HCT116 (cell line): ENCODE measurements at regions not wholly inside any gene's neighbourhood (a gene's known extent, or its start where the extent isn't known, plus 50 kb on each side); places are given as distances from the start of the nearest gene placed in this dataset.

Experiments used
- ATAC-seq: fragments of 200-7000 bp; cut with Tn5 transposase; 2 replicates; pipeline ENCODE4 v1.9.1; 2020; ENCODE audit warnings: mild to moderate bottlenecking, moderate library complexity
- BruUV-seq: library from RNA; stranded (reverse); fragments of 400-500 nt; replicated peaks from 2 replicates; lab custom pipeline; 2021; lab: Mats Ljungman, UMichigan
- CTCF ChIA-PET: fragments of 300-600 bp; sonication (Branson Sonifier 250); formaldehyde crosslinking; loops from one replicate; lab custom pipeline; 2021; ENCODE audit warnings: antibody characterized with exemption; lab: Charles Lee
- POLR2A ChIA-PET: fragments of 300-600, 350-600 bp; sonication (Branson Sonifier 250); formaldehyde crosslinking; loops from one replicate; lab custom pipeline; 2021; ENCODE audit warnings: antibody characterized with exemption; lab: Charles Lee
- RAD21 ChIA-PET, 2 experiments: fragments of 300-600 bp; sonication (Branson Sonifier 250); formaldehyde crosslinking; loops; one replicate each; lab custom pipeline; 2023; ENCODE audit warnings: low total read pairs in 2 of 2; ENCODE audit not compliant: uncharacterized antibody in 2 of 2, unreplicated experiment in 2 of 2, low non-redundant PET in 1 of 2; lab: Charles Lee
- DNase-seq: peaks from one replicate; pipeline ENCODE4 v3.0.0-alpha.2; 2010; ENCODE audit warnings: low read depth, low spot score
- H2AFZ ChIP-seq: fragments of 200-600 bp; shearing (Covaris generic), sonication (generic); 2 replicates; pipeline ENCODE4 v1.6.1; 2017; ENCODE audit warnings: low read depth, mixed run types, mixed read lengths, antibody characterized with exemption, low read length; ENCODE audit not compliant: poor library complexity, severe bottlenecking
- H3K27ac ChIP-seq: 2 replicates; pipeline ENCODE4 v1.5.1; 2012; ENCODE audit warnings: low read depth, low read length
- H3K27me3 ChIP-seq: fragments of 200-600 bp; sonication (generic); 2 replicates; pipeline ENCODE4 v1.6.1; 2016; ENCODE audit warnings: mixed run types, low read length, mixed read lengths; ENCODE audit not compliant: insufficient read depth
- H3K36me3 ChIP-seq, 2 experiments: fragments of 200-500 bp in 1 of 2; fragments of 200-600 bp in 1 of 2; sonication (Bioruptor generic) in 1 of 2; sonication (generic) in 1 of 2; 2 replicates each; pipeline versions ENCODE4 v1.5.1 to v1.6.1; 2014 to 2016; ENCODE audit warnings: low read length in 2 of 2, inconsistent platforms in 1 of 2, mixed read lengths in 1 of 2, mixed run types in 1 of 2; ENCODE audit not compliant: insufficient read depth in 2 of 2, control insufficient read depth in 1 of 2
- H3K4me1 ChIP-seq, 2 experiments: fragments of 200-600 bp in 1 of 2; sonication (generic) in 1 of 2; 2 replicates each; pipeline versions ENCODE4 v1.5.1 to v1.6.1; 2012 to 2017; ENCODE audit warnings: low read length in 2 of 2, inconsistent platforms in 1 of 2, mild to moderate bottlenecking in 1 of 2, mixed read lengths in 1 of 2, mixed run types in 1 of 2, moderate library complexity in 1 of 2; ENCODE audit not compliant: insufficient read depth in 2 of 2, control insufficient read depth in 1 of 2
- H3K4me2 ChIP-seq: fragments of 200-600 bp; sonication (generic); 2 replicates; pipeline ENCODE4 v1.6.1; 2017; ENCODE audit warnings: mixed run types, low read length, mixed read lengths
- H3K4me3 ChIP-seq, 2 experiments: fragments of 200-600 bp in 1 of 2; sonication (generic) in 1 of 2; replicated peaks in 1 of 2; 2 replicates each; pipeline ENCODE4 v1.5.1; 2011 to 2016; ENCODE audit warnings: low read length in 2 of 2, control low read depth in 1 of 2, low read depth in 1 of 2, mild to moderate bottlenecking in 1 of 2, mixed read lengths in 1 of 2, mixed run types in 1 of 2
- H3K79me2 ChIP-seq: fragments of 200-600 bp; sonication (generic); 2 replicates; pipeline ENCODE4 v1.6.1; 2017; ENCODE audit warnings: mild to moderate bottlenecking, mixed run types, low read length, moderate library complexity, mixed read lengths; ENCODE audit not compliant: insufficient read depth
- H3K9ac ChIP-seq: fragments of 200-600 bp; sonication (generic); 2 replicates; pipeline ENCODE4 v1.6.1; 2016; ENCODE audit warnings: low read length, mixed read lengths
- H3K9me2 ChIP-seq: fragments of 200-600 bp; sonication (generic), shearing (Covaris generic); 2 replicates; pipeline ENCODE4 v1.6.1; 2017; ENCODE audit warnings: mixed run types, mild to moderate bottlenecking, moderate library complexity; ENCODE audit not compliant: insufficient read depth
- H3K9me3 ChIP-seq, 2 experiments: fragments of 200-500 bp in 1 of 2; fragments of 200-600 bp in 1 of 2; sonication (Bioruptor generic) in 1 of 2; sonication (generic) in 1 of 2; 2 replicates each; pipeline ENCODE4 v1.6.1; 2014 to 2017; ENCODE audit warnings: low read length in 2 of 2, mixed read lengths in 2 of 2, inconsistent platforms in 1 of 2, low read depth in 1 of 2, mild to moderate bottlenecking in 1 of 2, mixed run types in 1 of 2, moderate library complexity in 1 of 2; ENCODE audit not compliant: control insufficient read depth in 1 of 2, insufficient read depth in 1 of 2
- H4K20me1 ChIP-seq: fragments of 200-600 bp; sonication (generic), shearing (Covaris generic); 2 replicates; pipeline ENCODE4 v1.6.1; 2017; ENCODE audit warnings: mixed run types, mild to moderate bottlenecking, moderate library complexity; ENCODE audit not compliant: insufficient read depth
- ATF3 ChIP-seq: IDR thresholded peaks from 2 replicates; pipeline ENCODE4 v1.6.1; 2012
- CBX3 ChIP-seq: IDR thresholded peaks from 2 replicates; pipeline ENCODE4 v1.6.1; 2012; ENCODE audit warnings: low read depth
- CEBPB ChIP-seq: IDR thresholded peaks from 2 replicates; pipeline ENCODE4 v1.6.1; 2012; ENCODE audit warnings: low read depth
- EGR1 ChIP-seq: IDR thresholded peaks from 2 replicates; pipeline ENCODE4 v1.6.1; 2012; ENCODE audit warnings: low read depth
- ELF1 ChIP-seq: IDR thresholded peaks from 2 replicates; pipeline ENCODE4 v1.6.1; 2012; ENCODE audit warnings: low read depth, borderline replicate concordance
- EZH2phosphoT487 ChIP-seq: fragments of 200-600 bp; IDR thresholded peaks from 2 replicates; pipeline ENCODE4 v1.6.1; 2018; ENCODE audit warnings: antibody characterized with exemption, borderline replicate concordance
- FOSL1 ChIP-seq: IDR thresholded peaks from 2 replicates; pipeline ENCODE4 v1.6.1; 2012; ENCODE audit warnings: low read depth
- JUND ChIP-seq: IDR thresholded peaks from 2 replicates; pipeline ENCODE4 v1.6.1; 2012
- MAX ChIP-seq: IDR thresholded peaks from 2 replicates; pipeline ENCODE4 v1.6.1; 2012
- POLR2AphosphoS5 ChIP-seq: IDR thresholded peaks from 2 replicates; pipeline ENCODE4 v1.6.1; 2011; ENCODE audit warnings: mild to moderate bottlenecking, low read depth, low read length, moderate library complexity
- RAD21 ChIP-seq: IDR thresholded peaks from 2 replicates; pipeline ENCODE4 v1.6.1; 2012; ENCODE audit warnings: low read depth, mild to moderate bottlenecking
- REST ChIP-seq: IDR thresholded peaks from 2 replicates; pipeline ENCODE4 v1.6.1; 2012; ENCODE audit warnings: low read depth
- SP1 ChIP-seq: IDR thresholded peaks from 2 replicates; pipeline ENCODE4 v1.6.1; 2012; ENCODE audit warnings: low read depth
- TCF7L2 ChIP-seq: IDR thresholded peaks from 2 replicates; pipeline ENCODE4 v1.7.0; 2011; ENCODE audit warnings: borderline replicate concordance, inconsistent platforms; ENCODE audit not compliant: insufficient read depth, insufficient read length; ENCODE audit errors: extremely low read depth
- ZBTB33 ChIP-seq: IDR thresholded peaks from 2 replicates; pipeline ENCODE4 v1.6.1; 2011; ENCODE audit warnings: mild to moderate bottlenecking, low read length, moderate library complexity; ENCODE audit not compliant: insufficient replicate concordance; ENCODE audit errors: extremely low read depth
- ZFX ChIP-seq: fragments of 450-650 bp; IDR thresholded peaks from 2 replicates; pipeline ENCODE4 v1.6.1; 2017
- ZNF274 ChIP-seq: fragments of 200-500 bp; sonication (Bioruptor generic); IDR thresholded peaks from 2 replicates; pipeline ENCODE4 v1.6.1; 2014; ENCODE audit warnings: mild to moderate bottlenecking, low read depth, low read length, inconsistent platforms
- intact Hi-C: fragments of 100-400 bp; cut with micrococcal nuclease; formaldehyde crosslinking; loops from 2 replicates; pipeline ENCODE4 v1.10.0; 2022

GRCh38 chr13:75935805-75936204 lies 299.7 kb downstream of the LMO7 start:
- TF ChIP-seq JUND (no peak), SP1 (no peak), ZFX (no peak), ZNF274 (no peak), EZH2phosphoT487 (no peak), TCF7L2 (no peak), POLR2AphosphoS5 (no peak)
- RAD21 ChIA-PET = no interaction called here
- Histone ChIP-seq H3K4me1 (no peaks in the 10 kb centered on the region), H3K9me2 (no peaks in the 10 kb centered on the region), H3K27me3 (no peaks in the 10 kb centered on the region), H3K27ac (no peak overlapping the region), H3K9me3 (no peaks in the 10 kb centered on the region), H4K20me1 (no peaks in the 10 kb centered on the region), H2AFZ (no peak overlapping the region), H3K36me3 (no peaks in the 10 kb centered on the region), H3K4me3 (no peak overlapping the region), H3K79me2 (no peaks in the 10 kb centered on the region), H3K9ac (no peak overlapping the region), H3K4me2 (no peak overlapping the region)
- no peak for ATAC-seq
- POLR2A ChIA-PET = no interaction called here
- CTCF ChIA-PET = no interaction called here
- intact Hi-C loops = no loop called here
- BruUV-seq = no TSS peak
- no peak for DNase-seq

- Histone ChIP-seq H3K9ac (no peak overlapping the region), H3K9me3 (no peaks in the 10 kb centered on the region), H3K4me2 (no peak overlapping the region), H3K27me3 (no peaks in the 10 kb centered on the region), H3K4me3 (no peak overlapping the region), H3K4me1 (no peaks in the 10 kb centered on the region), H3K9me2 (no peaks in the 10 kb centered on the region), H3K36me3 (no peaks in the 10 kb centered on the region), H2AFZ (no peak overlapping the region), H4K20me1 (no peaks in the 10 kb centered on the region), H3K27ac (no peak overlapping the region), H3K79me2 (no peaks in the 10 kb centered on the region)
- POLR2A ChIA-PET = no interaction called here
- DNase-seq (no peak), ATAC-seq (no peak)
- BruUV-seq = no TSS peak
- CTCF ChIA-PET = no interaction called here
- intact Hi-C loops = no loop called here
- RAD21 ChIA-PET = no interaction called here
- TF ChIP-seq JUND (no peak), ZNF274 (no peak), REST (no peak), TCF7L2 (no peak), ATF3 (no peak), FOSL1 (no peak), ZBTB33 (no peak), EGR1 (no peak), MAX (no peak), CBX3 (no peak), CEBPB (no peak), SP1 (no peak), ELF1 (no peak), RAD21 (no peak)
These were observed 298.8 kb downstream of the LMO7 start for GRCh38 chr13:75934889-75935288.
